Limb (tissue), 2 donors: ENCODE measurements at regions not wholly inside any gene's neighbourhood (a gene's known extent, or its start where the extent isn't known, plus 50 kb on each side); places are given as distances from the start of the nearest gene placed in this dataset.

ENCODE experiments used
- DNase-seq, 2 donors: peaks; one replicate each; pipeline ENCODE4 v3.0.0-alpha.2; 2016; ENCODE audit errors: extremely low spot score in 2 of 2

GRCh38 chr2:174668075-174668474, 70.5 kb upstream of the WIPF1 start:
- DNase-seq = no peak

DNA sequence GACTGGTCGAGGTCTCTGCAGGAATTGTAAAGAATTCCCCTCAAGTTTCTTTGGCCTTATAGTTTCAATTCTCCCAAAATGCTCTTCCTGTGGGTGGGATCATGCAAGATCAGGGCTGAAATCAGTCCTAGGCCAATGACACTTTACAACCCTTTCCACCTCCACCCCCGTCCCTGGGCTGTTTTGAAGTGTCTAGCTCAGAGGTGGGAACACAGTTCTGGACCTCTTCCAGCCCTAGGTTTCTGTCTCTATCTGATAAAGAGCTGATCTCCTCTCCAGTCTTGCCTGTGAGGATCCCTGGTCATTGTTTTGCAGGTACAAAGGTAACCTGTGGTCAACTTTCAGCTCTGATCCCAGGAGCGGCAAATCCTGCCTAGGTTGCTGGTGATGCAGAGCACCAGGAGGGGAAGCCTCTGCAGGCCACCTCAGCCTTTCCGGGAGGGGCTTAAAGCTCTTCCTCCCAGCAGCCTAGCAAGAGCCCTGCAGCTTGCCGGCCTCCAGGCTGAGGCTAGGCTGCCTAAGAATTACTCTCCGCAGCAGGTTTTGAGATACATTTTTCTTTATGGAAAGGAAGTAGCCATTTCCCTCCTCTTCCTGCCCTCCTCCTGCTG, 69.8 kb upstream of the WIPF1 start:
- no peak for DNase-seq

- no peak for DNase-seq
These were observed 69.2 kb upstream of the WIPF1 start for GRCh38 chr2:174666845-174667244.

GRCh38 chr2:174666312-174666711, 68.7 kb upstream of the WIPF1 start:
- DNase-seq = no peak

DNA sequence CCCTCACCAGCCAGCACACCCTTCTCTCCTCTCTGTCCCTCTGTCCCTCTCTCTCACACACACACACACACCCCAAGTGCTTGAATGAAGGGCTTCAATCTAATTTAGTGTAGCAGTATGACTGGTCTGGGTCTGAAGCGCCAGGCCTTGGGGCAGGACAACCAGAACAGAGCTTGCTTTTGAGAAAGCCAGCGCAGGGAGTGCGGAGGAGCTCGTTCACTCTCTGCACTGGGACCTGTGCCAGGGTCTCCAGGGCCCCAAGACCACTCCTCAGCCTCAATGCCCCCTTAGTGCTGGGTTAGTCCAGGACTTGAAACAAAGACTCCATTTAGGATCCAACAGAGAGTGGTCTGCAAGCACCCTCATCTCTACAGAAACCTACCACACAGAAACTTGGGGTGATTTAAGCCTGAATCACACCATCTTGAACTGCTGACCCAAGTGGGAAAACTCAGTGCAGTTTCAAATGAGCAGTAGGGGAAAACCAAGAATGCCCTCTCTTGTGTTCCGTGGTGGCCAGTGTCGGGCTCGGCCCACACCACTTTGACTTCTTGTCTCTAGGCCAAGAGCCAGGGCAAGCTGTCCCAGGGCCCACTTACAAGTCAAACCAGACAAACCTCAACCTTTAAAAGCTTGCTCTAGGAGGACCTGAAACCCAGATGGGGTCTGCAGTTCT, 66.6 kb upstream of the WIPF1 start:
- peak in 1 of 2 donors; percentile 51 for DNase-seq

DNA sequence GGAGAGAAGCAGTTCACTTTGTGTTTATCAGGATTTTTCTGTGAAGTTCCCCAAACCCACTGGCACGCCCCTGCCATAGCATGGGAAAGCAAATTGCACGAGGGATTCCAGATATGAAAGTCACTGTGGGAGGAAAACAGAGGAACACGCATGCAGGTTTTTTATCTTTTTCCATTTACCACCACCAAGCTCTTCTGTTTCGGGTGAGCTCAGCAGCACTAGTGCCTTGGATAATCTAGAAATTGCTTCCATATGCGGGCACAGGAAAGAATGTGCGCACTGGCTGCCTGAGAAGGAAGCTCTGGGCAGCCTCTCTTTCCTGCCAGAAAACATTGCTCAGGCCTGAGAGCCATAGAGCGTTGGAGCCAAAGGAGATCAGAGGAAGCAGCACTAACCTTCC, 65.9 kb upstream of the WIPF1 start:
- peak; percentile 39 to 51 for DNase-seq

- DNase-seq = no peak
These were observed 65.3 kb upstream of the WIPF1 start for GRCh38 chr2:174662859-174663258.

DNA sequence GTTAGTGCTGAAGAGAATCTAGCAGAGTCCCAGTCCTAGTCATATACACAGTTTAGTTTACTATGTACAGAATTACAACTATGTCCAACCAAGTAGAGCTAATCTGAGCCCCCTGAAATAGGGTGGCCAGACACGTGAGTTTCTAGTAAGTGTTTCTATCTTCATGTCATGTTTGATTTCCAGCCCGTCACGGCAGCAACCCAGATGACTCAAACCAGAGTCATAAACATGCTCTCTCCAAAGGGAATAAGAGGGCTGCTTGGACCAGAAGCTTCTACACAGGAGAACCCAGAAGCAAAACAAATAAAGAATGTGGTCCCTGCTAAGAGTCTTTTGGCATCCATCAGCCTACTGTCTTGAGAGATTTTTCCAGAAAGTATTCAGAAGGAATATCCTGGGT, 64.9 kb upstream of the WIPF1 start:
- DNase-seq = no peak

DNA sequence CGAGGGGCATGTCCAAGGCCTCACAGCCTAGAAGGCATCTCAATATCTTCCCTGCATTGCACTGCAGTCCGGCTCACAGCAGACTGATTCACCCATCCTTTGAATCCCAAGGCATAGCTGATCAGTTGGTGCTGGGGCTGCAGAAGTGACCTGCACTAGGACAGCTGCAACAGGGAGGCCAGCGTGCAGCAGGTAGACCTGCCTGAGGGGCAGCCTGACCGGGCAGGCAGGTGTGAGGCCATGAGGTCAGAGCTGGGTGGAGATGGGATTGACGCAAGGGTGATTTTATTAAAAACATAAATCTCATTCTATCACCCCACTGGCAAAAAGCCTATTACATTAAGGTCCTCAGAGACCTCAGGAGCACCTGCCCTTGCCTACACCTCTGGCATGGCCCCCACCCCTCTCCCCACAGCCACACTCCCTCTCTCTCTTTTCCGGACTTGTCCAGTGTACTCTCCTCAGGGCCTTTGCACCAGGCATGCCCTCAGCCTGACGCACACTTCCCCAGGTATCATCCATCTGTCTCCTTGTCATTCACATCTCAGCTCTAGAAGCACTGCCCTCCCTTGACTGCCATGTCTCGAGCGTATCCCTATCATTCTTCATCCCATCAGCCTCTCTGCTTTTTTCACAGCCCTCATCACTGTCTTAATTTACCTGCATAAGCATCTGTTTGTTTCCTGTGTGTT, 63.5 kb upstream of the WIPF1 start:
- DNase-seq = no peak

- no peak for DNase-seq
These were observed 61.7 kb upstream of the WIPF1 start for GRCh38 chr2:174659069-174659900.

GRCh38 chr2:174656676-174657176, 59.1 kb upstream of the WIPF1 start:
- no peak for DNase-seq

GRCh38 chr2:174656035-174656434, 58.4 kb upstream of the WIPF1 start:
- DNase-seq = no peak

GRCh38 chr2:174654419-174654941, 56.9 kb upstream of the WIPF1 start:
- DNase-seq = no peak

DNA sequence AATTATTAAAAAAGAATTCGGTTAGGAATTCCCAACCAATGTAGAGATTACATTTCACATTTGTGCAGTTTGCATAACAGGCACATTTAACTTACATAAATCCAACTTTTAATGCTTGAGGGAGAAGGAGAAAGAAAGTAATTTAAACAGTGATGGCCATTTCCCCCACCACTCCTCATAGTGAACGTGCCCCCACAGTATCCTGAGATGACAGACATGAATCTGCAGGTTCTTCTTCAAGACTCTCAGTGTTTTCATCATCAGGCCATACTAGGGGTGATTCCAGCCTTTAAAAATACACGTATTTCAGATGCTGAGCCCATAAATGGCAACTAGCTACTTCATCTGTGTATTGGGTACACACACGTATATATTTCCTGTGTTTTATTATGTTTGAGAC, 51.3 kb upstream of the WIPF1 start:
- no peak for DNase-seq
